OCI-LY7 (cell line): ENCODE measurements at regions not wholly inside any gene's neighbourhood (a gene's known extent, or its start where the extent isn't known, plus 50 kb on each side); places are given as distances from the start of the nearest gene placed in this dataset.
"Not testable (repeated sequence)": the region's sequence is repeated elsewhere in the genome, so short reads cannot be mapped to it uniquely, and the experiment has no call there.

Experiments
- EZH2phosphoT487 ChIP-seq: fragments of 200-600 bp; sonication (generic); IDR thresholded peaks from 2 replicates; pipeline ENCODE4 v1.6.1; 2018; ENCODE audit warnings: low read depth, borderline replicate concordance, mild to moderate bottlenecking, mixed run types, antibody characterized with exemption, low read length, moderate library complexity, mixed read lengths
- TF ChIP-seq, protein P1 (sequence below): fragments of 200-600 bp; sonication (generic); conservative IDR thresholded peaks from 2 replicates; pipeline ENCODE4 v1.5.1; 2014; ENCODE audit warnings: mild to moderate bottlenecking, antibody characterized with exemption, low read length, moderate library complexity, mixed read lengths

DNA sequence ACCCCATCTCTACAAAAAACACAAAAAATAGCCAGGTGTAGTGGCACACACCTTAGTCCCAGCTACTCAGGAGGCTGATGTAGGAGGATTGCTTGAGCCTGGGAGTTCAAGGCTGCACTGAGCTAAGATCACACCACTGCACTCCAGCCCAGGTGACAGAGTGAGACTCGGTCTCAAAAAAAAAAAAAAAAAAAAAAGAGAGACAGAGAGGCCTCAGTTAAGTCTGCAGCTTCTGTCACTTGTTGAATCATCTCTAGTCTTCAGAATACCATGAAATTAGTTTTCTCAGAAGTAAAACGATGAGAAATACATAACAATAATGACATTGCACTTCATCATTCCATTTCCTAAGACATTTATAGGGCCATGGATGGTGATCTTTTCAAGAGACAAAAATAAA lies 118.0 kb downstream of the PPIAL4G start:
- TF ChIP-seq, protein P1, sequence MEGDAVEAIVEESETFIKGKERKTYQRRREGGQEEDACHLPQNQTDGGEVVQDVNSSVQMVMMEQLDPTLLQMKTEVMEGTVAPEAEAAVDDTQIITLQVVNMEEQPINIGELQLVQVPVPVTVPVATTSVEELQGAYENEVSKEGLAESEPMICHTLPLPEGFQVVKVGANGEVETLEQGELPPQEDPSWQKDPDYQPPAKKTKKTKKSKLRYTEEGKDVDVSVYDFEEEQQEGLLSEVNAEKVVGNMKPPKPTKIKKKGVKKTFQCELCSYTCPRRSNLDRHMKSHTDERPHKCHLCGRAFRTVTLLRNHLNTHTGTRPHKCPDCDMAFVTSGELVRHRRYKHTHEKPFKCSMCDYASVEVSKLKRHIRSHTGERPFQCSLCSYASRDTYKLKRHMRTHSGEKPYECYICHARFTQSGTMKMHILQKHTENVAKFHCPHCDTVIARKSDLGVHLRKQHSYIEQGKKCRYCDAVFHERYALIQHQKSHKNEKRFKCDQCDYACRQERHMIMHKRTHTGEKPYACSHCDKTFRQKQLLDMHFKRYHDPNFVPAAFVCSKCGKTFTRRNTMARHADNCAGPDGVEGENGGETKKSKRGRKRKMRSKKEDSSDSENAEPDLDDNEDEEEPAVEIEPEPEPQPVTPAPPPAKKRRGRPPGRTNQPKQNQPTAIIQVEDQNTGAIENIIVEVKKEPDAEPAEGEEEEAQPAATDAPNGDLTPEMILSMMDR, result not testable (repeated sequence)
- not testable (repeated sequence) for TF ChIP-seq EZH2phosphoT487
